Ascending aorta (tissue), 2 donors: ENCODE measurements at regions not wholly inside any gene's neighbourhood (a gene's known extent, or its start where the extent isn't known, plus 50 kb on each side); places are given as distances from the start of the nearest gene placed in this dataset.

Experiments used
- DNase-seq, 2 donors: peaks; one replicate each; pipeline ENCODE4 v3.0.0-alpha.2; 2019; ENCODE audit warnings: low spot score in 2 of 2
- H3K27ac ChIP-seq, 2 donors: fragments of 200-600 bp; sonication (generic); one replicate each; pipeline ENCODE4 v1.5.1; 2016 to 2017; ENCODE audit warnings: mild to moderate bottlenecking in 1 of 2
- H3K27me3 ChIP-seq: fragments of 200-600 bp; sonication (generic); one replicate; pipeline ENCODE4 v1.5.1; 2017
- H3K36me3 ChIP-seq, 2 donors: fragments of 200-600 bp; sonication (generic); one replicate each; pipeline ENCODE4 v1.5.1; 2016
- H3K4me1 ChIP-seq, 2 donors: fragments of 200-600 bp; sonication (generic); one replicate each; pipeline ENCODE4 v1.5.1; 2016 to 2017; ENCODE audit warnings: mild to moderate bottlenecking in 1 of 2
- H3K4me3 ChIP-seq, 2 donors: fragments of 200-600 bp; sonication (generic); one replicate each; pipeline ENCODE4 v1.5.1; 2016 to 2017; ENCODE audit warnings: mild to moderate bottlenecking in 1 of 2
- H3K9me3 ChIP-seq, 2 donors: fragments of 200-600 bp; sonication (generic); one replicate each; pipeline ENCODE4 v1.5.1; 2016
- intact Hi-C: fragments of 100-400 bp; cut with DNase I; formaldehyde crosslinking; loops from one replicate; pipeline ENCODE4 v1.15.1; 2023
- TF ChIP-seq, protein P1 (sequence below), 3 experiments: fragments of 200-600 bp in 2 of 3; fragments of 450-650 bp in 1 of 3; sonication (generic) in 2 of 3; IDR thresholded peaks; one replicate each; pipeline ENCODE4 v1.5.1; 2016 to 2019; ENCODE audit warnings: antibody characterized with exemption in 3 of 3, mild to moderate bottlenecking in 1 of 3, moderate library complexity in 1 of 3

DNA sequence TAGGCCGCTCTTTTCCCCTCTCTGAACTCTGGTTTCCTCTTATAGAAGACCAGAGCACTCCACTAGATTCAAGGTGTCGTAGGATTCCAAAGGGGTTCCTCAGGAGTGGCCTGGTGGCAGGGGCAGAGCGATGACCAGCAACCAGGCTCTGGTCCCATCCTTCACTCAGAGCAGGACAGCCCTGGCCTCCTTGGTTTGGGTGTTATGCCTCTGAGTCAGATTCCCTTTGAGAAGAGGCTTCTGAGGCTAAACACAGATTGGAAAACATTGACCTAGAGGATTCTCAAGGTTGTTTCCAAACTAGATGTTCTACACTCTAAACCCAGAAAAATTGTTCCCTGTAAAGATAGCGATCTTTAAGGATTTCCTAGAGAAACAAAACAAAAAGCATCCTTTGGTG, 49.8 kb upstream of the IKBKE start:
- TF ChIP-seq, protein P1, sequence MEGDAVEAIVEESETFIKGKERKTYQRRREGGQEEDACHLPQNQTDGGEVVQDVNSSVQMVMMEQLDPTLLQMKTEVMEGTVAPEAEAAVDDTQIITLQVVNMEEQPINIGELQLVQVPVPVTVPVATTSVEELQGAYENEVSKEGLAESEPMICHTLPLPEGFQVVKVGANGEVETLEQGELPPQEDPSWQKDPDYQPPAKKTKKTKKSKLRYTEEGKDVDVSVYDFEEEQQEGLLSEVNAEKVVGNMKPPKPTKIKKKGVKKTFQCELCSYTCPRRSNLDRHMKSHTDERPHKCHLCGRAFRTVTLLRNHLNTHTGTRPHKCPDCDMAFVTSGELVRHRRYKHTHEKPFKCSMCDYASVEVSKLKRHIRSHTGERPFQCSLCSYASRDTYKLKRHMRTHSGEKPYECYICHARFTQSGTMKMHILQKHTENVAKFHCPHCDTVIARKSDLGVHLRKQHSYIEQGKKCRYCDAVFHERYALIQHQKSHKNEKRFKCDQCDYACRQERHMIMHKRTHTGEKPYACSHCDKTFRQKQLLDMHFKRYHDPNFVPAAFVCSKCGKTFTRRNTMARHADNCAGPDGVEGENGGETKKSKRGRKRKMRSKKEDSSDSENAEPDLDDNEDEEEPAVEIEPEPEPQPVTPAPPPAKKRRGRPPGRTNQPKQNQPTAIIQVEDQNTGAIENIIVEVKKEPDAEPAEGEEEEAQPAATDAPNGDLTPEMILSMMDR (IDR thresholded peaks at IDR 0.05): no peak
- H3K27ac ChIP-seq: no peak overlapping the region
- H3K4me3 ChIP-seq: no peak overlapping the region
- H3K36me3 ChIP-seq: peaks cover 36 to 64% of the 10 kb centered on the region in 2 donors
- intact Hi-C loops: no loop called here
- H3K27me3 ChIP-seq: no peaks in the 10 kb centered on the region
- no peaks in the 10 kb centered on the region for H3K9me3 ChIP-seq
- no peaks in the 10 kb centered on the region for H3K4me1 ChIP-seq
- DNase-seq: no peak
